H1 (cell line): ENCODE measurements at regions not wholly inside any gene's neighbourhood (a gene's known extent, or its start where the extent isn't known, plus 50 kb on each side); places are given as distances from the start of the nearest gene placed in this dataset.

Experiments
- POLR2A ChIP-seq, 2 experiments: IDR thresholded peaks; 1 replicate in 1 of 2; 2 replicates in 1 of 2; pipeline ENCODE4 v1.6.1; 2011; ENCODE audit warnings: low read depth in 2 of 2, low read length in 2 of 2, mild to moderate bottlenecking in 2 of 2; ENCODE audit errors: control extremely low read depth in 1 of 2
- RBBP5 ChIP-seq: IDR thresholded peaks from 2 replicates; pipeline ENCODE4 v1.7.1; 2012; ENCODE audit warnings: low read depth, mild to moderate bottlenecking, inconsistent platforms, low read length, moderate library complexity, borderline replicate concordance
- SRF ChIP-seq: IDR thresholded peaks from 2 replicates; pipeline ENCODE4 v1.6.1; 2011; ENCODE audit warnings: mild to moderate bottlenecking, low read depth, low read length, moderate library complexity
- TF ChIP-seq, protein P1 (sequence below), 3 experiments: IDR thresholded peaks; 1 replicate in 2 of 3; 2 replicates in 1 of 3; pipeline versions ENCODE4 v1.5.1 to v1.6.1; 2011; ENCODE audit warnings: low read length in 3 of 3, mild to moderate bottlenecking in 3 of 3, inconsistent platforms in 2 of 3, low read depth in 1 of 3, moderate library complexity in 1 of 3; ENCODE audit not compliant: insufficient read depth in 1 of 3; ENCODE audit errors: control extremely low read depth in 1 of 3

DNA sequence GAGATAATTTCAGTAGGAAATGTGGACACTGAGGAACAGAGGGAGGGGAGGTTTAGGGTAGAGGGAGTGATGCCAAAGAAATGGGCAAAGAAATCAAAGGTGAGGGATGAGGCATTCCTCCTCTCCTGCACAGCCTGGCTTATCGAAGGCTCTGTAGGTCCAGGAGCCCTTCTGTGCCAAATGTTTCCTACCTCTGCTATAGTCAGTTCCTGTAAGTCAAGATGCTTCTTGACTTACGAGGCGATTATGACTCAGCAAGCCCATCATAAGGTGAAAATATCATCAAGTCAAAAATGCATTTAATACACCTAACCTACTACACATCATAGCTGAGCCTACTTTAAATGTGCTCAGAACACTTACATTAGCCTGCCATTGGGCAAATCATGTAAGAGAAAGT lies 60.0 kb upstream of the ARHGAP24 start:
- TF ChIP-seq, protein P1, sequence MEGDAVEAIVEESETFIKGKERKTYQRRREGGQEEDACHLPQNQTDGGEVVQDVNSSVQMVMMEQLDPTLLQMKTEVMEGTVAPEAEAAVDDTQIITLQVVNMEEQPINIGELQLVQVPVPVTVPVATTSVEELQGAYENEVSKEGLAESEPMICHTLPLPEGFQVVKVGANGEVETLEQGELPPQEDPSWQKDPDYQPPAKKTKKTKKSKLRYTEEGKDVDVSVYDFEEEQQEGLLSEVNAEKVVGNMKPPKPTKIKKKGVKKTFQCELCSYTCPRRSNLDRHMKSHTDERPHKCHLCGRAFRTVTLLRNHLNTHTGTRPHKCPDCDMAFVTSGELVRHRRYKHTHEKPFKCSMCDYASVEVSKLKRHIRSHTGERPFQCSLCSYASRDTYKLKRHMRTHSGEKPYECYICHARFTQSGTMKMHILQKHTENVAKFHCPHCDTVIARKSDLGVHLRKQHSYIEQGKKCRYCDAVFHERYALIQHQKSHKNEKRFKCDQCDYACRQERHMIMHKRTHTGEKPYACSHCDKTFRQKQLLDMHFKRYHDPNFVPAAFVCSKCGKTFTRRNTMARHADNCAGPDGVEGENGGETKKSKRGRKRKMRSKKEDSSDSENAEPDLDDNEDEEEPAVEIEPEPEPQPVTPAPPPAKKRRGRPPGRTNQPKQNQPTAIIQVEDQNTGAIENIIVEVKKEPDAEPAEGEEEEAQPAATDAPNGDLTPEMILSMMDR (IDR thresholded peaks at IDR 0.05; ENCODE audit: control extremely low read depth in 1 of 3, insufficient read depth in 1 of 3, low read depth in 1 of 3, low read length in 3 of 3), result no peak
- TF ChIP-seq POLR2A (IDR thresholded peaks at IDR 0.05; ENCODE audit: control extremely low read depth in 1 of 2, low read depth in 2 of 2, low read length in 2 of 2) (no peak), SRF (no peak), RBBP5 (no peak)
